ACC112 (cell line): ENCODE measurements at regions not wholly inside any gene's neighbourhood (a gene's known extent, or its start where the extent isn't known, plus 50 kb on each side); places are given as distances from the start of the nearest gene placed in this dataset.
"Not testable (repeated sequence)": the region's sequence is repeated elsewhere in the genome, so short reads cannot be mapped to it uniquely, and the experiment has no call there.

Experiments
- H2AFZ ChIP-seq: fragments of 200-600 bp; sonication (generic); one replicate; pipeline ENCODE4 v1.6.0; 2017; ENCODE audit warnings: antibody characterized with exemption, low read length; ENCODE audit not compliant: unreplicated experiment
- H3K27ac ChIP-seq: fragments of 200-600 bp; sonication (generic); 2 replicates; pipeline ENCODE4 v1.5.1; 2014; ENCODE audit warnings: low read depth, mild to moderate bottlenecking, antibody characterized with exemption, low read length, moderate library complexity
- H3K27me3 ChIP-seq: fragments of 200-600 bp; sonication (generic); 2 replicates; pipeline ENCODE4 v1.6.1; 2014; ENCODE audit warnings: mild to moderate bottlenecking, antibody characterized with exemption, low read length, moderate library complexity, mixed read lengths; ENCODE audit not compliant: insufficient read depth
- H3K36me3 ChIP-seq: fragments of 200-600 bp; sonication (generic); 2 replicates; pipeline ENCODE4 v1.6.1; 2016; ENCODE audit warnings: mild to moderate bottlenecking, antibody characterized with exemption, low read length, moderate library complexity, mixed read lengths; ENCODE audit not compliant: insufficient read depth
- H3K4me1 ChIP-seq: fragments of 200-600 bp; sonication (generic); one replicate; pipeline ENCODE4 v1.6.1; 2016; ENCODE audit warnings: low read length, mixed read lengths; ENCODE audit not compliant: insufficient read depth, unreplicated experiment, control insufficient read depth
- H3K4me3 ChIP-seq: fragments of 200-600 bp; sonication (generic); 2 replicates; pipeline ENCODE4 v1.5.1; 2014; ENCODE audit warnings: mild to moderate bottlenecking, low read depth, low read length
- H3K79me2 ChIP-seq: fragments of 200-600 bp; sonication (generic); one replicate; pipeline ENCODE4 v1.6.0; 2016; ENCODE audit warnings: low read length; ENCODE audit not compliant: control insufficient read depth, unreplicated experiment, insufficient read depth

- no peak overlapping the region for H3K27ac ChIP-seq
- H3K4me1 ChIP-seq: no peaks in the 10 kb centered on the region
- no peaks in the 10 kb centered on the region for H3K36me3 ChIP-seq
- H2AFZ ChIP-seq: no peak overlapping the region
- no peaks in the 10 kb centered on the region for H3K79me2 ChIP-seq
- no peak overlapping the region for H3K4me3 ChIP-seq
- H3K27me3 ChIP-seq: no peaks in the 10 kb centered on the region
These were observed 87.0 kb downstream of the PLSCR2 start for GRCh38 chr3:146382386-146382785.

DNA sequence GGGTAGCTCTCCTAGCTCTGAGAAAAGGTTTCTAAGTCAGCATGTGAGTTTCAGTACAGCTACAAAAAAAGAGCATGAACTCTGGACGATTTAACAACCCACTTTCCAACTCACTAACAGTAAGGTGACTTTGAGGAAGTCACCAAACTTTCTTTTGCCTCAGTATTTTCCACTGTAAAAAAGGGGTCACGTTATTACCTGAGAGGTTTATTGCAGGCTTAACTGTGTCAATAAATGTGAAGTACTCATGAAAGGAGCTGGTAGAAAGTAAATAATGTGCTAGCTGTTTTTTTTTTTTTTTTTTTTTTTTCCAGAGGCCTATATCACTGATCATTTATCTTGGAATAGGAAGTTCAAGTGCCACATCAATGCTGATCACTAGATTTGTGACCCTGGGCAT is 89.3 kb downstream of the PLSCR2 start:
- H3K79me2 ChIP-seq: no peaks in the 10 kb centered on the region
- no peaks in the 10 kb centered on the region for H3K36me3 ChIP-seq
- H3K27ac ChIP-seq: no peak overlapping the region
- no peak overlapping the region for H2AFZ ChIP-seq
- no peaks in the 10 kb centered on the region for H3K27me3 ChIP-seq
- H3K4me3 ChIP-seq: no peak overlapping the region
- H3K4me1 ChIP-seq: no peaks in the 10 kb centered on the region

GRCh38 chr3:146375219-146375618 is 94.1 kb downstream of the PLSCR2 start:
- H2AFZ ChIP-seq: no peak overlapping the region

GRCh38 chr3:146374146-146374545 is 95.2 kb downstream of the PLSCR2 start:
- no peaks in the 10 kb centered on the region for H3K79me2 ChIP-seq
- no peaks in the 10 kb centered on the region for H3K4me1 ChIP-seq
- no peak overlapping the region for H3K4me3 ChIP-seq
- no peak overlapping the region for H3K27ac ChIP-seq
- H3K27me3 ChIP-seq: no peaks in the 10 kb centered on the region
- no peaks in the 10 kb centered on the region for H3K36me3 ChIP-seq
- no peak overlapping the region for H2AFZ ChIP-seq

More at GRCh38 chr3:146375219-146375618, 94.1 kb downstream of the PLSCR2 start:
- Histone ChIP-seq H3K4me3 (no peak overlapping the region), H3K79me2 (no peaks in the 10 kb centered on the region), H3K4me1 (no peaks in the 10 kb centered on the region), H3K27me3 (no peaks in the 10 kb centered on the region), H3K27ac (no peak overlapping the region), H3K36me3 (no peaks in the 10 kb centered on the region)

DNA sequence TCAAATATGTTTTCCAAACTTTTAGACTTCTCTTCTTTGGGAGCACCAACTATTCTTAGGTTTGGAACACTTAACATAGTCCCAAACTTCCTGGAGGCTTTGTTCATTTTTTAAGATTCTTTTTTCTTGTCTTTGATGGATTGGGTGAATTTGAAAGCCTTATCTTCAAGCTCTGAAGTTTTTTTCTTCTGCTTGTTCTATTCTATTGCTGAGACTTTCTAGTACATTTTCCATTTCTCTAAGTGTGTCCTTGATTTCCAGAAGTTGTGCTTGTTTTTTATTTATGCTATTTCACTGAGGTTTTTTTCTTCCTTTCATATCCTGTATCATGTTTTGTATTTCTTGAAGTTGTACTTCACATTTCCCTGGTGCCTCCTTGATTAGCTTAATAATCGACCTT is 97.5 kb downstream of the PLSCR2 start:
- no peaks in the 10 kb centered on the region for H3K27me3 ChIP-seq
- no peaks in the 10 kb centered on the region for H3K36me3 ChIP-seq
- H3K4me3 ChIP-seq: no peak overlapping the region
- H3K27ac ChIP-seq: no peak overlapping the region
- H3K4me1 ChIP-seq: no peaks in the 10 kb centered on the region
- no peak overlapping the region for H2AFZ ChIP-seq
- no peaks in the 10 kb centered on the region for H3K79me2 ChIP-seq

DNA sequence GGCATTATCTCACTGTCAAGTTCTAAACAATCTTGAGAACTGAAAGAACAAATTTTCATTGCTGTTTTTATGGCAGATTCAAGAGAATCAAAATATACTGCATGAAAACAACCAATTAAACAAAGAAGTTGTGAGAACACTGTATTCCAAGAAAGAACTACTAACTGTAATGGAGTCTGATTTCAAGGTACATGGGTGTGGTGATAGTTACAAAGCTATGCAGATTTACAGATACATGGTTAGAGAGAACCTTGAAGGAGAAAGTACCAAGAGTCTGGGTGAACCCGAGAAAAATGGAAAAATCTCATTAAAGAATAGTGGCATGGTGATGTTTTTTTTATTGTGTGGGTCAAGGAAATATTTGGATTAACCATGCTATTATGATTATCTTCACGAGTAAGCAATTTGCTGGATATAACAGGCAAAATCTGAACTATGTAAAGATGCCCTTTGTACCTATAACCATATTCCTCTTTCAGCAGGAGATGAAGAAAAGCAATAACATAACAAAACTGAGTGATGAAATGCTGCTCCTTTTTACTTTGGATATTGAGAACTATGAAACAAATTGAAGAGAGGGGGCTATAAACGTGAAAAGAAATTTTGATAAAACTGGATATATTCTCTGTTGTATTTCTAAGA is 100.4 kb downstream of the PLSCR2 start:
- Histone ChIP-seq H3K79me2 (no peaks in the 10 kb centered on the region), H2AFZ (no peak overlapping the region), H3K36me3 (no peaks in the 10 kb centered on the region), H3K4me1 (no peaks in the 10 kb centered on the region), H3K27ac (no peak overlapping the region), H3K4me3 (no peak overlapping the region), H3K27me3 (no peaks in the 10 kb centered on the region)

DNA sequence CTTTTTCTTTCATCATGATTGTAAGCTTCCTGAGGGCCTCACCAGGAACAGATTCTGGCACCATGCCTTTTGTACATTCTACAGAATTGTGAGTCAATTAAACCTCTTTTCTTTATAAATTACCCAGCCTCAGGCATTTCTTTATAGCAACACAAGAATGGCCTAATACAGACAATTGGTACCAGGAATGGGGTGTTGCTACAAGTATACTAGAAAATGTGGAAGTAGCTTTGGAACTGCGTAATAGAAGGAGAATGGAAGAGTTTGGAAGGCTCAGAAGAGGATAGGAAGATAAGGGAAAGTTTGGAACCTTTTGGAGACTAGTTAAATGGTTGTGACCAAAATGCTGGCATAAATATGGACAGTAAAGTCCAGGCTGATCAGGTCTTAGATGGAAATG is 108.9 kb upstream of the PLSCR4 start:
- no peaks in the 10 kb centered on the region for H3K79me2 ChIP-seq
- no peaks in the 10 kb centered on the region for H3K4me1 ChIP-seq
- H3K4me3 ChIP-seq: no peak overlapping the region
- H3K36me3 ChIP-seq: no peaks in the 10 kb centered on the region
- no peak overlapping the region for H3K27ac ChIP-seq
- H2AFZ ChIP-seq: no peak overlapping the region
- no peaks in the 10 kb centered on the region for H3K27me3 ChIP-seq

GRCh38 chr3:146354421-146354820 is 103.5 kb upstream of the PLSCR4 start:
- not testable (repeated sequence) for H3K27ac ChIP-seq, H3K4me3 ChIP-seq, H3K27me3 ChIP-seq, H3K36me3 ChIP-seq, H3K4me1 ChIP-seq, H3K79me2 ChIP-seq, H2AFZ ChIP-seq

DNA sequence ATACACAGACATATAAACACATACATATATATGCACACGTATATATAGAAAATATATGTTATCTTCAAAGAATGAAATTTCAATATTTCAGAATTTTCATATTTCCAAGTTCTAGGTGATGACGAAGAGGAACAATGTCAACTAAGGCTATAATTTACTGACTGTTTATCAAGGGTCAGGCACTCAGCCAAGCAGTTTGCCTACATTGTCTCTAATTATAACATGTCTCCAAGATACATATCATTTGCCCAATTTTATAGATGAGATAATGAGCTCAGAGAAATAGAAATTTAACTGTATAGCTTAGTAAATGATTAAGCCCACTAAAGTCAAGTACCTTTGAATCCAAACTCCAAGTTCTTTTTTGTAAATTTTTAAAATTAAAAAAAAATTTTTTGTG is 99.9 kb upstream of the PLSCR4 start:
- Histone ChIP-seq H2AFZ (no peak overlapping the region), H3K79me2 (no peaks in the 10 kb centered on the region), H3K36me3 (no peaks in the 10 kb centered on the region), H3K27ac (no peak overlapping the region), H3K27me3 (no peaks in the 10 kb centered on the region), H3K4me3 (no peak overlapping the region), H3K4me1 (no peaks in the 10 kb centered on the region)

DNA sequence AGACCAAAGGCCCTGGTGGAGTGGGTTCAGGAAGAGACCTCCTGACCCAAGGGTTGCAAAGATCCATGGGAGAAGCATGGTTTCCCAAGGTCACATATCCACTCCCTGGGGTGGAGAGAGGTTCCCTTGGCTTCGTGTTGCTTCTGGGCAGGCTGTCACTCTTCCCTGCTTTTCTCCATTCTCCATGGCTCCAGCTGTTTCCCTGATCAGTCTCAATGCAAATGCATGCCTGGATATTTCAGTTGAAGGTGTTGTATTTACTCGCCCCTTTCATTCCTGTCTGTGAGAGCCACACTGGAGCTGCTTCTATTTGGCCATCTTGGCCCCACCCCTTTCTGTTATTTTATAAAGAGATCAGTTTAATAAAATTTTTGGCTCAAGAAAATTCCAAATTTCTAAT is 95.0 kb upstream of the PLSCR4 start:
- Histone ChIP-seq H3K27me3 (no peaks in the 10 kb centered on the region), H3K4me1 (peaks cover 5% of the 10 kb centered on the region), H3K36me3 (no peaks in the 10 kb centered on the region), H3K4me3 (no peak overlapping the region), H2AFZ (no peak overlapping the region), H3K27ac (no peak overlapping the region), H3K79me2 (no peaks in the 10 kb centered on the region)

DNA sequence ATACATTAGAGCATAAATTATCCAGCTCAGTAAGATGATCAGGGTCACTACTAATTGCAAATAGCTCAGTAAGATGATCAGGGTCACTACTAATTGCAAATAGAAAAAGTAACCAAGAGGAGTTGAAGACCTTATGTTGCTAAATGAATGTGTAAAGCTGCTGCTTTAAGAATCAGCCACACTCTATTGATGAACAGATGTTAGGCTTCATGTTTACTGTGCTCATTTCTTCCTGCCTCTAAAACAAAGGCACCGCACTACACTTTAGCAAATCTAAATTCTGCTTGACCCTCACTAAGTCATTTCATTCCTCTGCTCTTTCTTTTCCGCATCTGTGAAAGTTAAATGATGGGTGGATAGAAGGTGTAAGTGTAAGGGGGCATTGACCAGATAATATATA is 92.6 kb upstream of the PLSCR4 start:
- Histone ChIP-seq H3K79me2 (no peaks in the 10 kb centered on the region), H3K36me3 (no peaks in the 10 kb centered on the region), H3K4me3 (no peak overlapping the region), H3K27me3 (no peaks in the 10 kb centered on the region), H2AFZ (no peak overlapping the region), H3K27ac (no peak overlapping the region), H3K4me1 (peaks cover 5% of the 10 kb centered on the region)
